ENCODE measurements at regions not wholly inside any gene's neighbourhood (a gene's known extent, or its start where the extent isn't known, plus 50 kb on each side); places are given as distances from the start of the nearest gene placed in this dataset.

DNA sequence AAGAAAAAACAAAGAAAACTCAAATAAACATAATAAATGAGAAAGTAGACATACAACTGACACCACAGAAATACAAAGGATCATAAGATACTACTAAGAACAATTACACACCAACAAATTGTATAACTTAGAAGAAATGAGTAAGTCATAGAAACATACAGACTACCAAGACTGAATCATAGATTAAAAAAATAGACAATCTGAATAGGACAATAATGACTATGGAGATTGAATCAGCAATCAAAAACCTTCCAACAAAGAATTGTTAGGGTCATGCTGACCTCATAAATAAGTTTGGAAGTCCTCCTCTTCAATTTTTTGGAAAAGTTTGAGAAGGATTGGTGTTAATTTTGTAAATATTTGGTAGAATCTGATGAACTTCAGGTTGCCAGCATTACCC lies 159.0 kb downstream of the PTBP2 start:
- no peak for TF ChIP-seq HMGXB4 (CRISPR knock-in tag; IDR thresholded peaks at IDR 0.05)
- no peak for TF ChIP-seq ESRRA (CRISPR knock-in tag; IDR thresholded peaks at IDR 0.05; ENCODE audit: borderline replicate concordance)
- TF ChIP-seq NFE2L1 (CRISPR knock-in tag; IDR thresholded peaks at IDR 0.05), result no peak
- TF ChIP-seq IRF1 (CRISPR knock-in tag; IDR thresholded peaks at IDR 0.05), result no peak
- no peak for TF ChIP-seq NR2C2 (CRISPR knock-in tag; IDR thresholded peaks at IDR 0.05)

Measured in WTC11 (cell line).